Neural cell (in vitro differentiated cells): ENCODE measurements at regions not wholly inside any gene's neighbourhood (a gene's known extent, or its start where the extent isn't known, plus 50 kb on each side); places are given as distances from the start of the nearest gene placed in this dataset.

Experiments
- CTCF ChIP-seq: fragments of 450-650 bp; IDR thresholded peaks from 2 replicates; pipeline ENCODE4 v1.5.1; 2014; ENCODE audit warnings: antibody characterized with exemption, mild to moderate bottlenecking, moderate library complexity; ENCODE audit not compliant: poor library complexity, severe bottlenecking
- EZH2 ChIP-seq: fragments of 200-600, 300-800 bp; shearing (Covaris generic), sonication (generic); IDR thresholded peaks from 2 replicates; pipeline ENCODE4 v1.6.1; 2014; ENCODE audit warnings: antibody characterized with exemption, low read length, borderline replicate concordance, mild to moderate bottlenecking; ENCODE audit not compliant: insufficient read depth, poor library complexity, severe bottlenecking
- POLR2AphosphoS5 ChIP-seq: IDR thresholded peaks from 2 replicates; pipeline ENCODE4 v1.6.1; 2012
- RAD21 ChIP-seq: fragments of 450-650 bp; conservative IDR thresholded peaks from 2 replicates; pipeline ENCODE4 v1.6.1; 2014; ENCODE audit warnings: antibody characterized with exemption, mild to moderate bottlenecking, moderate library complexity

- TF ChIP-seq CTCF: no peak
- no peak for TF ChIP-seq EZH2
- TF ChIP-seq RAD21: no peak
- no peak for TF ChIP-seq POLR2AphosphoS5
Measured at GRCh38 chrX:107304141-107304540, 97.7 kb downstream of the DNAAF6 start.
